ENCODE measurements at regions not wholly inside any gene's neighbourhood (a gene's known extent, or its start where the extent isn't known, plus 50 kb on each side); places are given as distances from the start of the nearest gene placed in this dataset.

GRCh38 chr12:65517656-65518210 lies 239.2 kb downstream of the MSRB3 start:
- DNase-seq (no peak), ATAC-seq (no peak)
- Histone ChIP-seq H3K4me1 (no peaks in the 10 kb centered on the region), H3K4me3 (no peak overlapping the region), H3K27ac (no peak overlapping the region), H3K36me3 (no peaks in the 10 kb centered on the region), H3K27me3 (no peaks in the 10 kb centered on the region), H3K9me3 (no peaks in the 10 kb centered on the region)
- 71% methylated on average over 1 of the region's 1 CpG for WGBS (ENCODE audit: insufficient coverage, low coverage, low lambda C conversion rate, missing lambda C conversion rate)
- TF ChIP-seq POLR2A (IDR thresholded peaks at IDR 0.05) (no peak), CTCF (IDR thresholded peaks at IDR 0.05) (no peak)
- intact Hi-C loops (cut with DNase I) = no loop called here

GRCh38 chr12:65518771-65519170 lies 240.3 kb downstream of the MSRB3 start:
- H3K4me3 ChIP-seq = no peak overlapping the region
- H3K27me3 ChIP-seq = no peaks in the 10 kb centered on the region
- no peaks in the 10 kb centered on the region for H3K4me1 ChIP-seq
- H3K9me3 ChIP-seq = no peaks in the 10 kb centered on the region
- H3K27ac ChIP-seq = no peak overlapping the region
- ATAC-seq = no peak
- no peaks in the 10 kb centered on the region for H3K36me3 ChIP-seq
- TF ChIP-seq POLR2A (IDR thresholded peaks at IDR 0.05) = no peak
- no peak for TF ChIP-seq CTCF (IDR thresholded peaks at IDR 0.05)
- DNase-seq = no peak
- intact Hi-C loops (cut with DNase I) = no loop called here

GRCh38 chr12:65520658-65521057 lies 242.2 kb downstream of the MSRB3 start:
- H3K27me3 ChIP-seq = no peaks in the 10 kb centered on the region
- intact Hi-C loops (cut with DNase I) = no loop called here
- 75% methylated on average over 1 of the region's 1 CpG for WGBS (ENCODE audit: insufficient coverage, low coverage, low lambda C conversion rate, missing lambda C conversion rate)
- H3K4me3 ChIP-seq = no peak overlapping the region
- no peaks in the 10 kb centered on the region for H3K9me3 ChIP-seq
- H3K27ac ChIP-seq = no peak overlapping the region
- ATAC-seq (no peak), DNase-seq (no peak)
- H3K4me1 ChIP-seq = no peaks in the 10 kb centered on the region
- TF ChIP-seq CTCF (IDR thresholded peaks at IDR 0.05) (no peak), POLR2A (IDR thresholded peaks at IDR 0.05) (no peak)
- no peaks in the 10 kb centered on the region for H3K36me3 ChIP-seq

GRCh38 chr12:65522956-65523860 lies 244.7 kb downstream of the MSRB3 start:
- intact Hi-C loops (cut with DNase I) = no loop called here
- H3K27ac ChIP-seq = no peak overlapping the region
- H3K36me3 ChIP-seq = no peaks in the 10 kb centered on the region
- ATAC-seq = no peak
- DNase-seq = no peak
- no peak for TF ChIP-seq POLR2A (IDR thresholded peaks at IDR 0.05)
- no peak for TF ChIP-seq CTCF (IDR thresholded peaks at IDR 0.05)
- no peaks in the 10 kb centered on the region for H3K27me3 ChIP-seq
- 78% methylated on average over 12 of the region's 12 CpGs for WGBS (ENCODE audit: insufficient coverage, low coverage, low lambda C conversion rate, missing lambda C conversion rate)
- H3K9me3 ChIP-seq = no peaks in the 10 kb centered on the region
- no peak overlapping the region for H3K4me3 ChIP-seq
- no peaks in the 10 kb centered on the region for H3K4me1 ChIP-seq
